C4-2B (cell line): ENCODE measurements at regions not wholly inside any gene's neighbourhood (a gene's known extent, or its start where the extent isn't known, plus 50 kb on each side); places are given as distances from the start of the nearest gene placed in this dataset.

ENCODE experiments used
- CTCF ChIP-seq: fragments of 450-650 bp; conservative IDR thresholded peaks from 2 replicates; pipeline ENCODE4 v1.5.1; 2017; ENCODE audit warnings: mild to moderate bottlenecking
- ZFX ChIP-seq: fragments of 450-650 bp; IDR thresholded peaks from 2 replicates; pipeline ENCODE4 v1.6.1; 2017

- no peak for TF ChIP-seq CTCF
- TF ChIP-seq ZFX = no peak
Measured at GRCh38 chr4:53854991-53855568, 209.3 kb downstream of the CHIC2 start.
